ENCODE measurements at regions not wholly inside any gene's neighbourhood (a gene's known extent, or its start where the extent isn't known, plus 50 kb on each side); places are given as distances from the start of the nearest gene placed in this dataset.

DNA sequence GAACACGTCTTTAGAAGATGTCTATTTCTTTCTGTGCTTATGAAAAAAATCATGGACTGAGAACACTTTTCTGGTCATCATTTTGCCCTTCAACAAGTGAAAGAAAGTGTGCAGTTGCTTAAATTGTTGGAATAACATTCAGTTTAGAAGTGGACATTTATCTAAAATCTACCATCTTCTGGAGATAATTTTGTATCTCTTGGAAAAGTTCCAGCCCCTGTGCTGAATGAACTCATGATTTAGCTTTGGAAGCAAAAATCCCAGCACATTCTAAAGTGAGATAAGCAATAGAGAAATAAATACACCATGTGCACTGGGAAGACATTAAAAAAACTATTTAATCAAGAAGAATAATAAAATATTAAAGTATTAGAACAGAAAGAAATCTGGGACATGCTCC is 1420.8 kb upstream of the SLC10A2 start:
- H3K4me3 ChIP-seq (ENCODE audit: low read depth in 1 of 2, low read length in 2 of 2), result no peak overlapping the region
- H3K27ac ChIP-seq (ENCODE audit: low read length), result no peak overlapping the region
- H3K9me3 ChIP-seq (ENCODE audit: control insufficient read depth in 1 of 2, low read length in 2 of 2), result no peaks in the 10 kb centered on the region
- H3K4me1 ChIP-seq (ENCODE audit: control insufficient read depth in 1 of 2, insufficient read depth in 2 of 2, low read length in 2 of 2), result no peaks in the 10 kb centered on the region
- no peaks in the 10 kb centered on the region for H3K27me3 ChIP-seq (ENCODE audit: low read depth, low read length)
- no peaks in the 10 kb centered on the region for H3K36me3 ChIP-seq (ENCODE audit: control insufficient read depth in 1 of 2, insufficient read depth in 2 of 2, low read length in 2 of 2)

DNA sequence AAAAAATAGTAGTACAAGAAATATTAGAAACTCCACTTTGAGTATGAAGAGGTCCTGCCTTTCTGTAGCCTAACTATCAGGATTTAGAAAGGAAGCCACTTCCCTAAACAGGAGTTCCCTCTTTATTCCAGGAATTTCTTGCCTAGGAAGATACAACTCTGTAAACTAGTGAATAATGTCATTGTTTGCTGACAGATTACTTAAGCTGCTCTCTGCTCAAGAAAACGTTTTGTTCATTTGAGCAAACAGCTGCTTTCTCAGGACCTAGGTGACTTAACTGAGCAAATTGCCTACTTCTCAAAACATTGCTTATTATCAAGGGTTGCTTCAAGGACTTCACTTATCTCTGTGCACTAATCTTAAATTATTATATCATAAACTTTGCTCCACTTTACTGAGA is 1419.4 kb upstream of the SLC10A2 start:
- Histone ChIP-seq H3K27me3 (ENCODE audit: low read depth, low read length) (no peaks in the 10 kb centered on the region), H3K9me3 (ENCODE audit: control insufficient read depth in 1 of 2, low read length in 2 of 2) (no peaks in the 10 kb centered on the region), H3K4me3 (ENCODE audit: low read depth in 1 of 2, low read length in 2 of 2) (no peak overlapping the region), H3K4me1 (ENCODE audit: control insufficient read depth in 1 of 2, insufficient read depth in 2 of 2, low read length in 2 of 2) (no peaks in the 10 kb centered on the region), H3K36me3 (ENCODE audit: control insufficient read depth in 1 of 2, insufficient read depth in 2 of 2, low read length in 2 of 2) (no peaks in the 10 kb centered on the region), H3K27ac (ENCODE audit: low read length) (no peak overlapping the region)

DNA sequence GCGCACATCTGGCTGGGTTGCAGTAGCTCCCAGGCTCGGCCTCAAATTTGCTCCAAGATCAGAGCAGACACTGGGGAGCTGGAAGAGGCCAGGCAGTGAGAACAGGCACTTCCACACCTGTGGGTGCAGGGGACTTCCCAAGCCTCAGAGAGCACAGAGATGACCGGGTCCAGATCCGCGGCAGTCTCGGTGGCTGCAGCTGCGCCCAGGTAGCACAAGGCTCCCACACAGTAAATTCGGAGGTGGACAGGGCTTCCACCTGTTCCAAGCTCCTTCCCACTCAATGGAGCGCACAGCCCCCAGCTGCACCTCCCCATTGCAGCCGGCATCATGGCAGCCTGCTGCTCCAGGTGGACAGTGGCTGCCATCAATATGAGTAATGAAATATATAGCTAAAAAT is 1417.4 kb upstream of the SLC10A2 start:
- no peaks in the 10 kb centered on the region for H3K36me3 ChIP-seq (ENCODE audit: control insufficient read depth in 1 of 2, insufficient read depth in 2 of 2, low read length in 2 of 2)
- H3K4me3 ChIP-seq (ENCODE audit: low read depth in 1 of 2, low read length in 2 of 2), result no peak overlapping the region
- H3K27me3 ChIP-seq (ENCODE audit: low read depth, low read length), result no peaks in the 10 kb centered on the region
- no peaks in the 10 kb centered on the region for H3K4me1 ChIP-seq (ENCODE audit: control insufficient read depth in 1 of 2, insufficient read depth in 2 of 2, low read length in 2 of 2)
- H3K27ac ChIP-seq (ENCODE audit: low read length), result no peak overlapping the region
- H3K9me3 ChIP-seq (ENCODE audit: control insufficient read depth in 1 of 2, low read length in 2 of 2), result peaks cover 0 to 6% of the 10 kb centered on the region in 2 donors

DNA sequence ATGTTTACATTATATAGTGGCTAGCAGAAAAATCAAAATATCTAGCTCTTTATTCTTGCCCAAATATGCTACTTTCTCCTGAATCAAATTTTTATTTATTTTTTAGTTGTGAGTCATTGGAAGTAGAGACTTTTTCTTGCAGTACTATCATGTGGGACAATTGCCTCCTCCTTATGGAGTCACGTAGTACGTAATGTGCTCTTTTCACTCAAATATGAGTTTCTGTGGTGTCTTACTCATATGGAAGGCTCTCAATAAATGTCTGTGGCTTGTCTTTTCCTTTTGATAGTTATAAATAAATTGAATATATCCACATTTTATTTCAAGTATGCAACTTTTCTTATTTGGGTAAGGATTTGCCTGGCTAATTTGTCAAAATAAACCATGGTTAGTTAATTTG is 1411.0 kb upstream of the SLC10A2 start:
- no peaks in the 10 kb centered on the region for H3K4me1 ChIP-seq (ENCODE audit: control insufficient read depth in 1 of 2, insufficient read depth in 2 of 2, low read length in 2 of 2)
- H3K27me3 ChIP-seq (ENCODE audit: low read depth, low read length), result no peaks in the 10 kb centered on the region
- H3K4me3 ChIP-seq (ENCODE audit: low read depth in 1 of 2, low read length in 2 of 2), result no peak overlapping the region
- no peaks in the 10 kb centered on the region for H3K36me3 ChIP-seq (ENCODE audit: control insufficient read depth in 1 of 2, insufficient read depth in 2 of 2, low read length in 2 of 2)
- H3K9me3 ChIP-seq (ENCODE audit: control insufficient read depth in 1 of 2, low read length in 2 of 2), result peaks cover 0 to 6% of the 10 kb centered on the region in 2 donors
- no peak overlapping the region for H3K27ac ChIP-seq (ENCODE audit: low read length)

DNA sequence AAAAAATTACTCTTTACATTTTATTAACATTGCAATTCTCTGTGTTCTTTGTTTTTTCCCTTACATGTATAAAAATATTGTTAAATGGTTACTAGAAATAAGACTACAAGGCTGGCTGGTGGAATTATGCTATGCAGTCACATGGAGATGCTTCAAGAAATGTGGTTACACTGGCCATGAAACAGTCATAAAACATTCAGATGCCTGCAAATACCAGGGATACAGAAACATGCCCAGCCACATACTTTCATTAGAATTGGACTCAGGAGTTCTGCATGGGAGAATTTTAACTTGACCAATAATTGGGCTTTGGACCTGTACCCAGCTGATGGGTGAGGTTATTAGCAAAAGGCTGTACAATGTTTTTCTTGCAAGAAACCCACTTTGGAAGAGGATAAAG is 1407.7 kb upstream of the SLC10A2 start:
- H3K4me3 ChIP-seq (ENCODE audit: low read depth in 1 of 2, low read length in 2 of 2), result no peak overlapping the region
- H3K27me3 ChIP-seq (ENCODE audit: low read depth, low read length), result no peaks in the 10 kb centered on the region
- no peaks in the 10 kb centered on the region for H3K4me1 ChIP-seq (ENCODE audit: control insufficient read depth in 1 of 2, insufficient read depth in 2 of 2, low read length in 2 of 2)
- no peaks in the 10 kb centered on the region for H3K36me3 ChIP-seq (ENCODE audit: control insufficient read depth in 1 of 2, insufficient read depth in 2 of 2, low read length in 2 of 2)
- no peak overlapping the region for H3K27ac ChIP-seq (ENCODE audit: low read length)
- peaks cover 0 to 2% of the 10 kb centered on the region in 2 donors for H3K9me3 ChIP-seq (ENCODE audit: control insufficient read depth in 1 of 2, low read length in 2 of 2)

DNA sequence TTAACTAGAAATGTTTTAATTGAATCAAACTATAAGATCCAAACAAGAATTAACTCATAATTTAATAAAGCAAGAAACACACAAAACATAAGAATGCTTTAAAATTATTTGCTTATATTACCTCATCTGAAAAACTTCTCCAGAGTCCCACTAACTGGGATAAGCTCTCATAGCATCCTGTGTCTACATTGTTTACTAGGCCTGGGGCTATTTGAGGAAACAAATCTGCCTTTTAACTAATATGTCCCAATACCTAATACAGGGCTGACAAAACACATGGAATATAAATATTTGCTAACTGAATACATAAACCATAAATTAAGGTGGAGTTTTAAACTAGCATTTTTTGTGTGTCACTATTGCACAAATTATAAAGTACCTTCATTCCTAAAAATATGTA is 1399.8 kb upstream of the SLC10A2 start:
- Histone ChIP-seq H3K4me3 (ENCODE audit: low read depth in 1 of 2, low read length in 2 of 2) (no peak overlapping the region), H3K4me1 (ENCODE audit: control insufficient read depth in 1 of 2, insufficient read depth in 2 of 2, low read length in 2 of 2) (no peaks in the 10 kb centered on the region), H3K27ac (ENCODE audit: low read length) (no peak overlapping the region), H3K9me3 (ENCODE audit: control insufficient read depth in 1 of 2, low read length in 2 of 2) (no peaks in the 10 kb centered on the region), H3K27me3 (ENCODE audit: low read depth, low read length) (no peaks in the 10 kb centered on the region), H3K36me3 (ENCODE audit: control insufficient read depth in 1 of 2, insufficient read depth in 2 of 2, low read length in 2 of 2) (no peaks in the 10 kb centered on the region)

DNA sequence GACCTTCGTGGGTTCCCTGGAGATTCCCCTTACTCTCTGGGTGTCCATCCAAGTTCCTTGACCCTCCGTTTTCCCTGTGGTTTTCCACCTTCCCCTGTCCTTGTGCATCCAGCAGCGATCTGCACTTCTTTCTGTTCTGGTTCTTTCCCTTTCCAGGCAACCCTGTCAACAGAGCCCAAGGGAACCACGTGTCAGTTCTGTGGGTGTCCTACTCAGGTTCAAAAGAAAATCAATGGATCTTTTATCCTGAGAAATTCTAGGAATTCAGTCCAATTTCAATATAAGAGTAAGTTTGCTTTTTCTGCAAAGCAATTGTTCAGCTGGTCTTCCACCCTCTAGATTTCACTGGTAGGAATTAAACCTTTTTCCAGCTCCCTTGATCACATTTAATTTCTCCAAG is 1394.8 kb upstream of the SLC10A2 start:
- Histone ChIP-seq H3K36me3 (ENCODE audit: control insufficient read depth in 1 of 2, insufficient read depth in 2 of 2, low read length in 2 of 2) (no peaks in the 10 kb centered on the region), H3K9me3 (ENCODE audit: control insufficient read depth in 1 of 2, low read length in 2 of 2) (no peaks in the 10 kb centered on the region), H3K27ac (ENCODE audit: low read length) (no peak overlapping the region), H3K4me1 (ENCODE audit: control insufficient read depth in 1 of 2, insufficient read depth in 2 of 2, low read length in 2 of 2) (no peaks in the 10 kb centered on the region), H3K27me3 (ENCODE audit: low read depth, low read length) (no peaks in the 10 kb centered on the region), H3K4me3 (ENCODE audit: low read depth in 1 of 2, low read length in 2 of 2) (no peak overlapping the region)

DNA sequence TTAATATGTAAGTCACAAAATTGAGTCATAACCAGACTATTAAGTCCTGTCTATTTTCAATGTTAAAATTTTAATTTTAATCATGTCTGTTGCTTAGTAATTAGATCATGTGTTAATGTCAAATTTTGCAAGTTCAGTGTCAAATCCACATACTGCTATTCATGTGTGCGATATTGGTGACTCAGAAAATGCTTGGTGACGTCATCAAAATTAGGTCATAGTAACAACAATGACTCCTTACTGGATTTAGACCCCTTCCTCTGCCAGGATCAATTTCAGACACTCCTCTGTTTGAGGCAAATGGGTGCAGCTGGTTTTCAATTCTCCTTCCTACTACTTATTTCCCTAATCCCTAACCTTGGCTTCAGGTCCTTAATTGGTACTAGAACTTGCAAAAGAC is 1394.3 kb upstream of the SLC10A2 start:
- Histone ChIP-seq H3K4me1 (ENCODE audit: control insufficient read depth in 1 of 2, insufficient read depth in 2 of 2, low read length in 2 of 2) (no peaks in the 10 kb centered on the region), H3K9me3 (ENCODE audit: control insufficient read depth in 1 of 2, low read length in 2 of 2) (no peaks in the 10 kb centered on the region), H3K27ac (ENCODE audit: low read length) (no peak overlapping the region), H3K27me3 (ENCODE audit: low read depth, low read length) (no peaks in the 10 kb centered on the region), H3K4me3 (ENCODE audit: low read depth in 1 of 2, low read length in 2 of 2) (no peak overlapping the region), H3K36me3 (ENCODE audit: control insufficient read depth in 1 of 2, insufficient read depth in 2 of 2, low read length in 2 of 2) (no peaks in the 10 kb centered on the region)

DNA sequence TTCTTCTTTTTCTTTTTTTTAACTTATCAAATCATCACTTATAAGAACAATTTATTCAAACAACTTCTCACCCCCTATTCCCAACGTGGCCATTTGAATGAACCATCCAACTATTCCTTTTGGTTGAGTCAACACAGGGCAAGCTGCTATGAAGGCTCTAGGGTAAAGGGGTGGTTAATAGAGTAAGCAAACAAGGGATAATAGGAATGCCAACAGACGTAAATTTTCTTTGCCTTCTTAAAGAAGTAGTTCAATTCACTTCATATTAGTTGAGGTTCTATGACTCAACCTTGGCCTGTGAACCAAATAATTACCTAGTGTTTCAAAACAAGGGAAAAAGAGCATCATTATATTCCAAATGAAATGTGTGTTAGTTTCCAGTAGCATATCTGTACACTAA is 1383.8 kb upstream of the SLC10A2 start:
- no peak overlapping the region for H3K4me3 ChIP-seq (ENCODE audit: low read depth in 1 of 2, low read length in 2 of 2)
- no peaks in the 10 kb centered on the region for H3K36me3 ChIP-seq (ENCODE audit: control insufficient read depth in 1 of 2, insufficient read depth in 2 of 2, low read length in 2 of 2)
- H3K9me3 ChIP-seq (ENCODE audit: control insufficient read depth in 1 of 2, low read length in 2 of 2), result peaks cover 0 to 7% of the 10 kb centered on the region in 2 donors
- H3K27ac ChIP-seq (ENCODE audit: low read length), result no peak overlapping the region
- H3K27me3 ChIP-seq (ENCODE audit: low read depth, low read length), result no peaks in the 10 kb centered on the region
- H3K4me1 ChIP-seq (ENCODE audit: control insufficient read depth in 1 of 2, insufficient read depth in 2 of 2, low read length in 2 of 2), result no peaks in the 10 kb centered on the region

DNA sequence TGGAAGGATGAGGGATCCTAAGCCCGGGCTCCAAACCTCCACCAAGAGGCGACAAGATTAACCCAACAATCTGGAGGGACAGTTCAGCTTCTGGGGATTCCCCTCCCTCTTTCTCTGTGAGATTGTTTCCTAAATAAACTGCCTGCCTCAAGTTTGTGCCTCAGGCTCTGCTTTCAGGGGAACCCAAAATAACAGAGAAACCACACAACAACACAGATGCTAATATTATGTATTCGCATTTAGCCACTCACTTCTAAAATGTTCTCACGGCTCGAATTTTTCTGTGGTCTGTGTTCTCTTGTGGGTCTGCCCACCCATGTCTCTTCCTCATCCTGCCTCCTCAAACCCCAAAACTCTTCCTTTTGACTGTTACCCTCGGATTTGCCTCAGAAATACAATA is 1381.1 kb upstream of the SLC10A2 start:
- Histone ChIP-seq H3K4me1 (ENCODE audit: control insufficient read depth in 1 of 2, insufficient read depth in 2 of 2, low read length in 2 of 2) (no peaks in the 10 kb centered on the region), H3K9me3 (ENCODE audit: control insufficient read depth in 1 of 2, low read length in 2 of 2) (peaks cover 0 to 11% of the 10 kb centered on the region in 2 donors), H3K27ac (ENCODE audit: low read length) (no peak overlapping the region), H3K4me3 (ENCODE audit: low read depth in 1 of 2, low read length in 2 of 2) (no peak overlapping the region), H3K27me3 (ENCODE audit: low read depth, low read length) (no peaks in the 10 kb centered on the region), H3K36me3 (ENCODE audit: control insufficient read depth in 1 of 2, insufficient read depth in 2 of 2, low read length in 2 of 2) (no peaks in the 10 kb centered on the region)

DNA sequence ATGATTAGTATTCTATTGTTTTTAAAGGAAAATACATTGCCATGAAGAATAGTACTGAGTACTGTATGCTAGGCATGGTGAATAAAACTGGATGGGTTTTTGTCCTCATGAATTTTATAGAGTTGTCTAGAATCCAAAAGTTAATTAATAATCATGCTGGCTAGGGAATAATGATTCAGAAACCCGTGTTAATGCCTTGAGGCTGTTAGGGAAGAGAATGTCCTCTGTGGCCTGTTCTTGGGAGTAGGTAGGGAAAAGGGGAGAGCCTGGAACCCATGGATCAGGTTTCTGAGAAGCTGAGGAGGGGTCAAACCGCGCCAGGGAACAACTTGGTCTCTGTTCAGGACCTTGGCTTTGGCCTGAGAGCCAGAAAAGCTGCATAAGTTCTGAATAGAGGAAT is 1376.3 kb upstream of the SLC10A2 start:
- no peaks in the 10 kb centered on the region for H3K27me3 ChIP-seq (ENCODE audit: low read depth, low read length)
- H3K9me3 ChIP-seq (ENCODE audit: control insufficient read depth in 1 of 2, low read length in 2 of 2), result peaks cover 0 to 4% of the 10 kb centered on the region in 2 donors
- H3K4me1 ChIP-seq (ENCODE audit: control insufficient read depth in 1 of 2, insufficient read depth in 2 of 2, low read length in 2 of 2), result no peaks in the 10 kb centered on the region
- no peaks in the 10 kb centered on the region for H3K36me3 ChIP-seq (ENCODE audit: control insufficient read depth in 1 of 2, insufficient read depth in 2 of 2, low read length in 2 of 2)
- no peak overlapping the region for H3K4me3 ChIP-seq (ENCODE audit: low read depth in 1 of 2, low read length in 2 of 2)
- no peak overlapping the region for H3K27ac ChIP-seq (ENCODE audit: low read length)

DNA sequence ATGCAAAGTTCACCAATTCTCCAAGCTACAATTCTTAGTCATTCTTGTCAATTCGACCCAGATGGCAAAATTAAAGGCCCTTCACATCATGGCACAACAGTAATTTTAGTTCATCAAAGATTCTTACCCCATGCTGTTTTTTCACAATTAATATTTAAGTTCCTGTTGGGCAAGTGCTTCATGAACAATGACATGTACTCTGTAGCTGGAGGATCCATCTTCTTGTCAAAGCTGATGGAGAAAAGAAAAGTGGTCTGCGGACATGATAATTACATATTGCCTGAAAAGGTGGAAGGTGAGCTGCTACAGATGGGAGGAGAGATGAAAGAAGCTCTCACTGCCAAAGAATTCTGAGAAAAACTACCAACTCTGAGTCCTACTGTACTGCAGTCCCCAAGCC is 1370.3 kb upstream of the SLC10A2 start:
- H3K27ac ChIP-seq (ENCODE audit: low read length), result no peak overlapping the region
- H3K27me3 ChIP-seq (ENCODE audit: low read depth, low read length), result no peaks in the 10 kb centered on the region
- no peaks in the 10 kb centered on the region for H3K36me3 ChIP-seq (ENCODE audit: control insufficient read depth in 1 of 2, insufficient read depth in 2 of 2, low read length in 2 of 2)
- no peaks in the 10 kb centered on the region for H3K9me3 ChIP-seq (ENCODE audit: control insufficient read depth in 1 of 2, low read length in 2 of 2)
- no peaks in the 10 kb centered on the region for H3K4me1 ChIP-seq (ENCODE audit: control insufficient read depth in 1 of 2, insufficient read depth in 2 of 2, low read length in 2 of 2)
- H3K4me3 ChIP-seq (ENCODE audit: low read depth in 1 of 2, low read length in 2 of 2), result no peak overlapping the region
